Tibial nerve (tissue), 4 donors: ENCODE measurements at regions not wholly inside any gene's neighbourhood (a gene's known extent, or its start where the extent isn't known, plus 50 kb on each side); places are given as distances from the start of the nearest gene placed in this dataset.

Source experiments
- CTCF ChIP-seq, 5 experiments: fragments of 200-600 bp in 3 of 5; fragments of 450-650 bp in 2 of 5; sonication (generic) in 3 of 5; IDR thresholded peaks; one replicate each; pipeline ENCODE4 v1.5.1; 2016 to 2019; ENCODE audit warnings: antibody characterized with exemption in 5 of 5, mild to moderate bottlenecking in 3 of 5, moderate library complexity in 2 of 5
- EP300 ChIP-seq, 2 donors: sonication (generic); formaldehyde crosslinking; IDR thresholded peaks; one replicate each; pipeline ENCODE4 v1.6.1; 2017; ENCODE audit warnings: antibody characterized with exemption in 2 of 2, mild to moderate bottlenecking in 1 of 2

- no peak for TF ChIP-seq CTCF (IDR thresholded peaks at IDR 0.05)
- TF ChIP-seq EP300 (IDR thresholded peaks at IDR 0.05) = no peak
Measured at GRCh38 chr4:124804584-124804983, 92.1 kb upstream of the ANKRD50 start.
